Mucosa of descending colon (tissue), 3 donors: ENCODE measurements at regions not wholly inside any gene's neighbourhood (a gene's known extent, or its start where the extent isn't known, plus 50 kb on each side); places are given as distances from the start of the nearest gene placed in this dataset.

Source experiments
- ATAC-seq: fragments of 200-7000 bp; cut with Tn5 transposase; one replicate; pipeline ENCODE4 v1.9.1; 2020; ENCODE audit warnings: mild to moderate bottlenecking, moderate library complexity
- DNase-seq, 3 donors: peaks; one replicate each; pipeline ENCODE4 v3.0.0-alpha.2; 2020
- H3K36me3 ChIP-seq: fragments of 200-600 bp; one replicate; pipeline ENCODE4 v1.8.0; 2021; ENCODE audit warnings: low read depth, mild to moderate bottlenecking
- H3K4me1 ChIP-seq: fragments of 200-600 bp; one replicate; pipeline ENCODE4 v1.8.0; 2021; ENCODE audit warnings: low read depth, mild to moderate bottlenecking
- H3K4me3 ChIP-seq: fragments of 200-600 bp; one replicate; pipeline ENCODE4 v1.8.0; 2021; ENCODE audit warnings: mild to moderate bottlenecking
- H3K9me3 ChIP-seq: fragments of 200-600 bp; one replicate; pipeline ENCODE4 v1.8.0; 2021; ENCODE audit warnings: mild to moderate bottlenecking
- CTCF ChIP-seq: fragments of 200-600 bp; IDR thresholded peaks from one replicate; pipeline ENCODE4 v1.8.0; 2022; ENCODE audit warnings: antibody characterized with exemption, mild to moderate bottlenecking
- intact Hi-C, 2 donors: fragments of 100-400 bp; cut with DNase I in 1 of 2; cut with micrococcal nuclease in 1 of 2; formaldehyde crosslinking; loops; one replicate each; pipeline versions ENCODE4 v1.11.0 to v1.11.1; 2022; cut with DNase I, micrococcal nuclease
- donor health status: DM: no; HTN: no; CAD: no; lungs with moderate emphysema.
- donor health status: DM: no; HTN: no; CAD: no.
- donor health status: DM: no; HTN: yes; CAD: no.

GRCh38 chr5:89349246-89349980, 466.4 kb upstream of the MEF2C start:
- no peak overlapping the region for H3K4me3 ChIP-seq
- no peaks in the 10 kb centered on the region for H3K4me1 ChIP-seq
- TF ChIP-seq CTCF = no peak
- intact Hi-C loops = no loop called here
- ATAC-seq = no peak
- no peaks in the 10 kb centered on the region for H3K9me3 ChIP-seq
- no peak for DNase-seq
- H3K36me3 ChIP-seq = no peaks in the 10 kb centered on the region

GRCh38 chr5:89346573-89346972, 463.6 kb upstream of the MEF2C start:
- Histone ChIP-seq H3K36me3 (no peaks in the 10 kb centered on the region), H3K4me1 (no peaks in the 10 kb centered on the region), H3K9me3 (no peaks in the 10 kb centered on the region), H3K4me3 (no peak overlapping the region)
- intact Hi-C loops = no loop called here
- DNase-seq (no peak), ATAC-seq (no peak)
- no peak for TF ChIP-seq CTCF

- no peaks in the 10 kb centered on the region for H3K36me3 ChIP-seq
- intact Hi-C loops = no loop called here
- H3K9me3 ChIP-seq = no peaks in the 10 kb centered on the region
- H3K4me3 ChIP-seq = no peak overlapping the region
- no peaks in the 10 kb centered on the region for H3K4me1 ChIP-seq
- DNase-seq (peak in 2 of 3 donors; percentile 21 to 35), ATAC-seq (peak; percentile 82)
- TF ChIP-seq CTCF = no peak
Measured at GRCh38 chr5:89343666-89344065, 460.7 kb upstream of the MEF2C start.

GRCh38 chr5:89342106-89342876, 459.3 kb upstream of the MEF2C start:
- ATAC-seq (no peak), DNase-seq (no peak)
- Histone ChIP-seq H3K4me3 (no peak overlapping the region), H3K36me3 (no peaks in the 10 kb centered on the region), H3K9me3 (no peaks in the 10 kb centered on the region), H3K4me1 (no peaks in the 10 kb centered on the region)
- intact Hi-C loops = no loop called here
- no peak for TF ChIP-seq CTCF

GRCh38 chr5:89338935-89339334, 456.0 kb upstream of the MEF2C start:
- Histone ChIP-seq H3K4me1 (no peaks in the 10 kb centered on the region), H3K4me3 (no peak overlapping the region), H3K9me3 (no peaks in the 10 kb centered on the region), H3K36me3 (no peaks in the 10 kb centered on the region)
- no peak for TF ChIP-seq CTCF
- intact Hi-C loops = no loop called here
- DNase-seq (no peak), ATAC-seq (no peak)
